DOHH2 (cell line): ENCODE measurements at regions not wholly inside any gene's neighbourhood (a gene's known extent, or its start where the extent isn't known, plus 50 kb on each side); places are given as distances from the start of the nearest gene placed in this dataset.

Experiments used
- H3F3A ChIP-seq: fragments of 200-600 bp; sonication (generic), shearing (Covaris generic); 2 replicates; pipeline ENCODE4 v1.6.0; 2016; ENCODE audit warnings: antibody characterized with exemption, mild to moderate bottlenecking; ENCODE audit not compliant: control insufficient read depth, insufficient read depth
- H3K27ac ChIP-seq: fragments of 200-600 bp; sonication (generic); 2 replicates; pipeline ENCODE4 v1.5.1; 2014; ENCODE audit warnings: low read depth, mild to moderate bottlenecking, low read length, moderate library complexity
- H3K27me3 ChIP-seq: fragments of 200-600 bp; sonication (generic); 2 replicates; pipeline ENCODE4 v1.6.1; 2014; ENCODE audit warnings: mild to moderate bottlenecking, low read length, mixed read lengths; ENCODE audit not compliant: control insufficient read depth
- H3K36me3 ChIP-seq: fragments of 200-600 bp; sonication (generic); 2 replicates; pipeline ENCODE4 v1.6.1; 2014; ENCODE audit warnings: mild to moderate bottlenecking, low read length, moderate library complexity, mixed read lengths; ENCODE audit not compliant: control insufficient read depth
- H3K4me1 ChIP-seq: fragments of 200-600 bp; sonication (generic); 2 replicates; pipeline ENCODE4 v1.6.1; 2014; ENCODE audit warnings: mild to moderate bottlenecking, low read length, mixed read lengths; ENCODE audit not compliant: control insufficient read depth
- H3K4me2 ChIP-seq: fragments of 200-600 bp; sonication (generic); 2 replicates; pipeline ENCODE4 v1.6.0; 2014; ENCODE audit warnings: mild to moderate bottlenecking, low read length, moderate library complexity
- H3K4me3 ChIP-seq: fragments of 200-600 bp; sonication (generic); 2 replicates; pipeline ENCODE4 v1.5.1; 2014; ENCODE audit warnings: mild to moderate bottlenecking, low read length, mixed read lengths
- H3K79me2 ChIP-seq: fragments of 200-600 bp; sonication (generic); 2 replicates; pipeline ENCODE4 v1.6.1; 2014; ENCODE audit warnings: mild to moderate bottlenecking, low read length, mixed read lengths; ENCODE audit not compliant: control insufficient read depth
- H3K9me2 ChIP-seq: fragments of 200-600 bp; sonication (generic); replicated peaks from 2 replicates; pipeline ENCODE4 v1.6.1; 2014; ENCODE audit warnings: mild to moderate bottlenecking, low read length, mixed read lengths; ENCODE audit not compliant: control insufficient read depth
- H3K9me3 ChIP-seq: fragments of 200-600 bp; sonication (generic); 2 replicates; pipeline ENCODE4 v1.6.1; 2014; ENCODE audit warnings: antibody characterized with exemption, low read length, mixed read lengths; ENCODE audit not compliant: control insufficient read depth, insufficient read depth
- H4K20me1 ChIP-seq: fragments of 200-600 bp; sonication (generic); 2 replicates; pipeline ENCODE4 v1.6.0; 2014; ENCODE audit warnings: low read depth, mild to moderate bottlenecking, antibody characterized with exemption, low read length, moderate library complexity; ENCODE audit not compliant: control insufficient read depth, insufficient read depth
- CTCF ChIP-seq: fragments of 200-600 bp; sonication (generic); IDR thresholded peaks from one replicate; pipeline ENCODE4 v1.5.1; 2014; ENCODE audit warnings: antibody characterized with exemption, mild to moderate bottlenecking, low read depth, low read length; ENCODE audit not compliant: poor library complexity, severe bottlenecking
- EZH2phosphoT487 ChIP-seq: fragments of 200-600 bp; sonication (generic); IDR thresholded peaks from 2 replicates; pipeline ENCODE4 v1.6.1; 2017; ENCODE audit warnings: borderline replicate concordance, mild to moderate bottlenecking, antibody characterized with exemption, low read length, moderate library complexity, mixed read lengths

DNA sequence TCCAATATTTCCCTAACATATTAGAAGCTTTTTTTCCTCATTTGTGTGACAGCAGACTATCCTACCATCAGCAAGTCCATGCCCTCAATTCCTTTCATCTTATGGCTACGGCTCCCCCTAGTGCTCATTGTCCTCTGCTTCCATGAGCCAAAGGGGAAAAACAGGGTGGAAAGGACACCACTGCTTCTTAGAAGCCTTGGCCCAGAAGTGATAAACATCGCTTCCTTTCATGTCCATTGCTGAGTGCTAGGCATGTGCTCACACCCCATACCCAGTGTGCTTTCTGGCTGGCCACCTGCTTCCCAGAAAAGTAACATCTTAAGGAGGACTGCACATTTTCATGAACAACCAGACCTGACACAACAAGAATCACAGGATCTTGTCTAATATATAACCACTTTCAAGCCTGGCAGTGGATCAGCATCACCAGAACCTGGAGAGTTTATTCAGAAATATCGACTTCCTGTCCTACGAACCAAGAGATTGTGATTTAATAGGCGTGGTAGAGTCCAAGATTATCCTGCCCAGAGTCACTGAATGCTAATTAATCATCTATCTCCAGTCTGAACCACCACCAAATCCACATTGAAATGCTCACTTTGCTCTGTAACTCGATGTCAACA lies 650.5 kb upstream of the SORCS1 start:
- Histone ChIP-seq H3K4me3 (no peak overlapping the region), H3K27ac (no peak overlapping the region), H3F3A (no peaks in the 10 kb centered on the region), H3K9me2 (no peaks in the 10 kb centered on the region), H3K9me3 (no peaks in the 10 kb centered on the region), H3K4me1 (no peaks in the 10 kb centered on the region), H3K79me2 (no peaks in the 10 kb centered on the region), H3K36me3 (no peaks in the 10 kb centered on the region), H3K4me2 (no peak overlapping the region), H3K27me3 (no peaks in the 10 kb centered on the region), H4K20me1 (no peaks in the 10 kb centered on the region)
- TF ChIP-seq CTCF: peak; percentile 61
- no peak for TF ChIP-seq EZH2phosphoT487

GRCh38 chr10:107813451-107814162 lies 649.1 kb upstream of the SORCS1 start:
- no peaks in the 10 kb centered on the region for H3K79me2 ChIP-seq
- no peaks in the 10 kb centered on the region for H3F3A ChIP-seq
- H3K4me1 ChIP-seq: no peaks in the 10 kb centered on the region
- H3K9me3 ChIP-seq: no peaks in the 10 kb centered on the region
- H3K36me3 ChIP-seq: no peaks in the 10 kb centered on the region
- TF ChIP-seq CTCF (no peak), EZH2phosphoT487 (no peak)
- H3K4me2 ChIP-seq: no peak overlapping the region
- no peaks in the 10 kb centered on the region for H3K9me2 ChIP-seq
- H4K20me1 ChIP-seq: no peaks in the 10 kb centered on the region
- no peak overlapping the region for H3K4me3 ChIP-seq
- no peaks in the 10 kb centered on the region for H3K27me3 ChIP-seq
- no peak overlapping the region for H3K27ac ChIP-seq

GRCh38 chr10:107809889-107810288 lies 645.4 kb upstream of the SORCS1 start:
- H3K79me2 ChIP-seq: no peaks in the 10 kb centered on the region
- TF ChIP-seq EZH2phosphoT487 (no peak), CTCF (no peak)
- H3K27me3 ChIP-seq: no peaks in the 10 kb centered on the region
- no peak overlapping the region for H3K4me3 ChIP-seq
- no peaks in the 10 kb centered on the region for H3K36me3 ChIP-seq
- no peaks in the 10 kb centered on the region for H3K9me3 ChIP-seq
- no peaks in the 10 kb centered on the region for H4K20me1 ChIP-seq
- no peaks in the 10 kb centered on the region for H3K9me2 ChIP-seq
- H3K4me1 ChIP-seq: no peaks in the 10 kb centered on the region
- H3K4me2 ChIP-seq: no peak overlapping the region
- no peaks in the 10 kb centered on the region for H3F3A ChIP-seq
- H3K27ac ChIP-seq: no peak overlapping the region
